ENCODE measurements at regions not wholly inside any gene's neighbourhood (a gene's known extent, or its start where the extent isn't known, plus 50 kb on each side); places are given as distances from the start of the nearest gene placed in this dataset.
"Not testable (repeated sequence)": the region's sequence is repeated elsewhere in the genome, so short reads cannot be mapped to it uniquely, and the experiment has no call there.

- TF ChIP-seq CTCF (IDR thresholded peaks at IDR 0.05; ENCODE audit: borderline replicate concordance, insufficient read depth, low read depth, low read length): no peak
- no peak overlapping the region for H3K4me3 ChIP-seq (ENCODE audit: low read depth, low read length)
Observed at GRCh38 chr16:60151987-60152386, 1417.9 kb upstream of the GOT2 start.

GRCh38 chr16:60150907-60151306, 1416.8 kb upstream of the GOT2 start:
- TF ChIP-seq CTCF (IDR thresholded peaks at IDR 0.05; ENCODE audit: borderline replicate concordance, insufficient read depth, low read depth, low read length): no peak

GRCh38 chr16:60143348-60143705, 1409.2 kb upstream of the GOT2 start:
- no peak for TF ChIP-seq CTCF (IDR thresholded peaks at IDR 0.05; ENCODE audit: borderline replicate concordance, insufficient read depth, low read depth, low read length)
- no peak overlapping the region for H3K4me3 ChIP-seq (ENCODE audit: low read depth, low read length)

More at GRCh38 chr16:60150907-60151306, 1416.8 kb upstream of the GOT2 start:
- no peak overlapping the region for H3K4me3 ChIP-seq (ENCODE audit: low read depth, low read length)

GRCh38 chr16:60142619-60143347, 1408.7 kb upstream of the GOT2 start:
- no peak for TF ChIP-seq CTCF (IDR thresholded peaks at IDR 0.05; ENCODE audit: borderline replicate concordance, insufficient read depth, low read depth, low read length)
- no peak overlapping the region for H3K4me3 ChIP-seq (ENCODE audit: low read depth, low read length)

- TF ChIP-seq CTCF (IDR thresholded peaks at IDR 0.05; ENCODE audit: borderline replicate concordance, insufficient read depth, low read depth, low read length): no peak
- no peak overlapping the region for H3K4me3 ChIP-seq (ENCODE audit: low read depth, low read length)
Observed at GRCh38 chr16:60137891-60138290, 1403.8 kb upstream of the GOT2 start.

- TF ChIP-seq CTCF (IDR thresholded peaks at IDR 0.05; ENCODE audit: borderline replicate concordance, insufficient read depth, low read depth, low read length): no peak
- H3K4me3 ChIP-seq (ENCODE audit: low read depth, low read length): no peak overlapping the region
Observed at GRCh38 chr16:60127196-60127595, 1393.1 kb upstream of the GOT2 start.

GRCh38 chr16:60126115-60126514, 1392.0 kb upstream of the GOT2 start:
- H3K4me3 ChIP-seq (ENCODE audit: low read depth, low read length): not testable (repeated sequence)
